ENCODE measurements at regions not wholly inside any gene's neighbourhood (a gene's known extent, or its start where the extent isn't known, plus 50 kb on each side); places are given as distances from the start of the nearest gene placed in this dataset.

GRCh38 chr5:167814828-167815227, 476.6 kb upstream of the WWC1 start:
- TF ChIP-seq EZH2 (IDR thresholded peaks at IDR 0.05; ENCODE audit: insufficient read depth, poor library complexity, severe bottlenecking) (no peak), EZH2phosphoT487 (IDR thresholded peaks at IDR 0.05; ENCODE audit: insufficient read depth, low read depth) (peak; percentile 80; the same call in 1 of the 2 replicates)
